Pulmonary artery endothelial cell (primary cell): ENCODE measurements at regions not wholly inside any gene's neighbourhood (a gene's known extent, or its start where the extent isn't known, plus 50 kb on each side); places are given as distances from the start of the nearest gene placed in this dataset.

Experiments
- DNase-seq: peaks from one replicate; pipeline ENCODE4 v3.0.0-alpha.2; 2011; ENCODE audit warnings: low read depth, low spot score

DNA sequence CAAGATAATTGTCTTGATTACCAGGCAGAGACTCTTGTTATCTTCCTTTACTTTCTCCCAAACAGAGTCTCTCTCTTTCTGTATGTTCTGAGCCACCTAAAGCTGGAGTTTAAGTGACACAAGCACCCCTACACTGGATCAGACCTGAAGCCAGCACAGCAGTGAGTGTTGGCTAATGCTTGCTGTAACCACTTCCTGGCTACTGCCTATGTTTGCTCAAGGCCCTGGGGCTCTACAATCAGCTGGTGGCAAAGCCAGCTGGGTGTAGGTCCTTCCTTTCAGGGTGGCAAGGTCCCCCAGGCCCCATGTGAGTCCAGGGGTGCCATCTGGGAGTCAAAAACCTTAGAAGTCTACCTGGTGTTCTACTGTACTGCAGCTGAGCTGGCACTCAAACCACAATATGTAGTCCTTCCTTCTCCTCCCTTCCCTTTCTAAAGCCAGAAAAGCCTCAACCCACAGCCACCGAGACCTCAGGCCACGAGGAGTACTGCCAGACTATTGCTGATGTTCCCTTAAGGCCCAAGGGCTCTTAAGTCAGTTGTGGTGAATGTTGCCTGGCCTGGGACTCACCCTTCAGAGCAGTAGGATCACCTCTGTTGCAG is 416.3 kb downstream of the ADRA2A start:
- DNase-seq, result no peak

DNA sequence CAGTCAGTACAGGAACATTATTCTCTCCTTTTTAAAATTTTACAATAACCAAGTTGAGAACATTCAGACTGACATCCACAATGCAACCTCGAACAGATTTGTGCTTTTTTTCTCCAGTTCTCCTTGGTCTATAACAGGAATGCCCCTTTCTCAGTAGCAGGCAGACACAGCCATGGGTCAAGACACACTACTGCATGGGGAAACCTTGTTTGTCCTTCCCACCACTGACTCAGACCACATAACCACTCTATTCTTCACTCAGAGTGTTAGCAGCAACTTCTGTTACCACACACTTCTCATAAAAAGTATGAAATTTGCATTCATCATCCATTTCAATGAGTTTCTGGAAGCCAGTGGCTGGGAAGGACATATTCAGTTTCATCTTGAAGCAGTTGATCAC is 421.7 kb downstream of the ADRA2A start:
- no peak for DNase-seq

DNA sequence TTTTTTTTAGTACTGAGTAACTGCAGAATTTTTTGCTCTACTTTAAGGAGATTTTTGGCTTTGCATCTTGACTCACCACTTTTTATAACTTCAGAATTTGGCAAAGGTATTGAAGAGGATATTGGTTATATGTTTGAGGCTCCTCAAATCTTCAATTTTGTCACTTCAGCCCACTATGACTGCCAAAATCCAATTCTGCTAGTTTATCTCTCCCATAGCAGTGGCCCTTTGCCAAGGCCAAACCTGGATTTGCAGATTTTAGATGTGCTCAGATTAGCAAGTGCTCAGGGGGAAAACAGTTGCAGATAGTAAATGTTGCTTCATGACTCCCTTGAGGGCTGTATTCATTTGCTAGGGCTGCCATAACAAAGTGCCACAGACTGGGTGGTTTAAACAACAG is 427.5 kb downstream of the ADRA2A start:
- no peak for DNase-seq

DNA sequence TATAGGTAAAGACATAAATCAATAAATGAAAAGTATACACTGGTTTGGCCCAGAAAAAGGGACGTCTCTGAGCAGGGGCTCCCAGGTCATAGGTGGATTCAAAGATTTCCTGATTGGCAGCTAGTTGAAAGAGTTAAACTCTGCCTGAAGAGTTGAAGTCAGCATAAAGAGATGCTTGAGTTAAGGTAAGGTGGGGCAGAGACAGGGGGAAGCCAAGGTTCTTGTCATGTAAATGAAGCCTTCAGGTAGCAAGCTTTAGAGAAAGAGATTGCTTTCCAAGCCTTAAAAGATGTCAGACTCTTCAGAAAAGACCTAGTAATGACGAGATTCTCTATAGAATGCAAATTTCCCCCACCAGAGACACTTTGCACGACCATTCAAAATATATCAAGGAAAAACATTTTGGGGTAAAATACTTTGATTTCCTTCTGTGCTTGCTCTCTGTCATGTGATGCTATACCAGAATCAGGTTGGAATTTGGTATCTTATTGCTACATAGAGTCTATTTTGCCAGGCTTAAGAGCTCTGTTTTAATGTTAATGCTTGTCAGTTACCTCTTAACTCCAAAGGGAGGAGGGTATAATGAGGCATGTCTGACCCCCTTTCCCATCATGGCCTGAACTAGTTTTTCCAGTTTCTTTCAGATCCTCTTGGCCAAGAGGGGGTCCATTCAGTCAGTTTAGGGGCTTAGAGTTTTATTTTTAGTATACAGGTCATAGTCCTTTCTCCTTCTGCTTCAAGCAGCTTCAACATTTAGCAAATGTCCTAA is 429.6 kb downstream of the ADRA2A start:
- no peak for DNase-seq

GRCh38 chr10:111511751-111512150 is 434.9 kb downstream of the ADRA2A start:
- no peak for DNase-seq

- no peak for DNase-seq
These were observed 438.4 kb downstream of the ADRA2A start for GRCh38 chr10:111515264-111515663.

GRCh38 chr10:111515706-111516105 is 438.9 kb downstream of the ADRA2A start:
- no peak for DNase-seq

DNA sequence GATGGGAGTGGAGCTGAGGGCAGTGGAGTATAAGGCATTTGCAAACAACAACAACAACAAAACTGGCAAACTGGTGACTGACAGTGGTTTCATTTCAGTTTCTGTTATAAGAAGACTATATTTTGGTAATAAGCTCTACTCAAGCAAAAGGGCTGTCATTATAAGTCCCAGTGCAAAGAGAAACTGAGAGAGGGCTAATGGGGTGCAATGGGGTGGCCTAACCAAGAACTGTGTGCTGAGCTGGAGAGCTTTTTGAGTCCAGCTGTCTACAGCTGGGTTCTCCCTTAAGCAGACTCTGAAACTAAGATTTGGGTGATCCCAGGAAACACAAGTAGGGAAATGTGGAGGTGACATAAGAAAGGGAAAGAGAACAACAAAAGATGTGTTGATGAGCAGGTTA is 439.3 kb downstream of the ADRA2A start:
- DNase-seq, result no peak

- no peak for DNase-seq
These were observed 445.3 kb downstream of the ADRA2A start for GRCh38 chr10:111522141-111522540.

DNA sequence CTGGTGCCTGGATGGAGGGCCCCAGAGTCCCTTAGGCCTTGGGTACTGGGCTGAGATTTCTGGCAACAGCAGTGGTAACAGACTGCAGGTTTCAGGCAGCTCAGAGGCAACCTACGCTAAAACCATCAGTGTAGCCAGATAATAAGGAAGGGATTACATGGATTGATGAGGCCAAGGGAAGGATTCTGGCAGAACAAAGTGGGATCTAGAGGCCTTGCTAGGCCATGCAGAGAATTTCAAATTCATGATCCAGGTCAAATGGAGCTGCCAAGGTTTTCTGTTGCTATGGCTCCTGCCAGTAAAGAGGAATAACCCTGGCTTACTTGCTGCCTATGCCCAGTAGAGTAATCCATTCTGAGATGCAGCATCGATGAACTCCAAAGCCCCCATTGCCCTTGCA is 445.7 kb downstream of the ADRA2A start:
- no peak for DNase-seq

DNA sequence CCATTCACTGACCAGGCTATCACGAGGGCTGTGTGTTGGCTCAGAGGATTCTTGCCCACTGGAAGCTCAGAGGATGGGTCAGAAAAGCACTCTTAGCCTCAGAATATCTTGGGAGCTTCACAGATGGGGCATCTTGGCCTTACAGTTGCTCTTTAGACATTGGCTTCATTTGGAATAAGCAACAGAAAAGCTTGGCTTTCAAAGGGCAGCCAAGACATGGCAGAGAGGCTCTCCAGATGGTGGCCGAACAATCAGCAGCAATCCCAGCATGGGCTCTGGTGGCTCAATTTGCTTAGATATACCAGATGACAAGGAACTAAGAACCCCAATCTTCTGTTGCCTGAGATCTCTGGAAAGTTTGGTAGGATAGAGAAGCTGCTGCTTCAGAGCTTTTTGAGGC is 446.2 kb downstream of the ADRA2A start:
- no peak for DNase-seq

DNA sequence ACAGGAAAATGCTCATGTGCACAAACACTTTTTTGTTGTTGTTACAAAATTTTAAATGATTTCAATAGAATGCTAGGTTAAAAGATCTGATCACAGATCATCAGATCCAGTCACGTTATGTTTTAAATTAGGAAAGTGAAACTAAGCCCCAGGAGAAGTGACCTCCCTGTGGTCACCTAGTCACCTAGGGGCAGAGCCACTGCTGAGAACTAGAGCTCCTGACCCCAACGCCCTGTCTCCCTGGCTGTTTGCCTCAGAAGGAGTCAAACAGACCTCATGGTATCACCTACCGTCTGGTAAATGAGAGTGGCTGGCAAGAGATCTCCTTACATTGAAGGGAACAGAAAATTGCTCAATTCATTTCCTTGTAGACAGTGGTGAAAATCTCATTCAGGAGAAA is 447.3 kb downstream of the ADRA2A start:
- no peak for DNase-seq

- no peak for DNase-seq
These were observed 448.9 kb downstream of the ADRA2A start for GRCh38 chr10:111525696-111526095.

- no peak for DNase-seq
These were observed 454.9 kb downstream of the ADRA2A start for GRCh38 chr10:111531690-111532089.

DNA sequence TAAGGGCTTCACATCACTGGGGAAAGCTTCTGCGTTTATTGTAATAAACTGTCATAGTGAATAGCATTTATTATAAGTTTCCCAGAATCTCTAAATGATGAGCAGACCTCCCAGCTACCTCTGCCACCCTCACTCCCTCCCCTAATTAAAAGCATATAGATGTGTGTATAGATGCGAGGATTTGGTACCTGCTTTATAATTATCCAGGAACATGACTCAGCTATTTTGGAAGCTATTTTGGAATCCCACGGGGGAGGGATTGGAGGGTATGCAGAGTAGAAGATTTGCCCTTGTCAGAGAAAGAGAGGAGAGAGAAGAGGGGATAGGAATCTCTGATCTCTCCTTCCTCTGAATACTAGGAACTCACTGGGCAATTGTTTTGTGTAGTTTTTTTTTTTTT is 455.3 kb downstream of the ADRA2A start:
- no peak for DNase-seq

DNA sequence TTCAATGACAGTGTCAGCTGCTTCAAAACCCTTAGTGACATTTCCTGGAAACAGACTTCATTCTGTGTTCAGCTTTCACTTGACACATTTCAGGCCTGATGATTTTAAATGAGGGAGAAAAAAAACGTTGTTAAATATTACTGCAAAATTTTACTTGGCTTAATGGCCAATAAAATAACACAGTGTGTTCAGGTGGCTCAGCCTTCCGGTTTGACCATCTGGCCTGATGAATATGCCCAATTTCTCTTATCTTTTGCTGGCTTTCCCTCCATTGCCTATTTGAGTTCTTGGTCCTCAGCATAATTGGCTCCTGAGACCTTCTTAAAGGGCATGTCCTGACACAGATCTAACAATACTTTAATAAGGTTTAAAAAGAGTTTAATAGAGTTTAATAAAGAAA is 462.4 kb downstream of the ADRA2A start:
- no peak for DNase-seq

DNA sequence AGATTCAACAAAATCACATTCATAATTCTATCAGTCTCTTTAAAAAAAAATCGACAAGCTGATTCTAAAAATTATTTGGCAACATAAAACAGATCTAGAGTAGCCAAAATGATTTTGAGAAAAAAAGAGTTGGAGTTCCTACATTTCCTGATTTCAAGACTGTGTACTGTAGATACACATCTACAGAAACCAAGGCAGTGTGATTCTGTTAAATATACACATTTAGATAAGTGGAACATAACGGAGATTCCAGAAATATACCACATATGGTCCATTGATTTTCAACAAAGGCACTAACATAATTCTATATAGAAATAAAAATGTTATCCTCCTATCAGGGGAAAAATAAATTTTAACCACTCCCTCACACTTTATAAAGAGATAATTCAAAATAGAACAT is 467.0 kb downstream of the ADRA2A start:
- DNase-seq, result no peak

DNA sequence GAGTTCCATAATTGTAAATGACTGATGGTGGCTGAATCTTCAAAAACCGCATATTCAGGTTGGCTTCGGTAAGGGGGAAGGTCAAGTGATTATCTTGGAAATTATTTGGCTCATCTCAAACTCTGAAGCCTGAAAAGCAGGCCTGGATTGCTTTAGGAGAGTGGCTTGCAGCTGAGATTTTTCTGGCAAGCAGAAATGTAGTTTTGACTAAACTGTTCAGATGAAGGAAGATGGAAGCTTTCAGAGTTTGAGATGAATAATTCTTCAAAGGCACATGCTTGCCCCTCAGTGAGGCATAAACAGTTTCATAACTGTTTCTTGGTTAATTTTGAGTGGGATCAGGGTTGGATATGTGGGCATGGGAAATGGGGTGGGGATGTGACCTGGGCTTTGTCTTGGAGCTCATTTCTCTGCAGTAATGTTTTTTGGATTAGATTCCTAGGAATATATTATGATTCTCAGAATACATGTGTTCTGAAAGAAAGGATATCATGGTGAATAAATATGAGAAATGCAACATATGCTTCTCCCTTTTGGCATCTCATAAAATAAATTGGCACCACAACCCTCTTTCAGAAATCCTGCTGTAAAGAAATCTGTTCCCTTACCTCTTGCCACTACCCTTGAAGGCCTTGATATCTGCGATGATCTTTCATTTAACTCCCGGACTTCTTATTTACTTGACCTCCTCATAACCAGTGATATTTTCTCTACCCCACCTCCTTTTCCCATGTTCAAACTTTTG is 469.2 kb downstream of the ADRA2A start:
- no peak for DNase-seq

DNA sequence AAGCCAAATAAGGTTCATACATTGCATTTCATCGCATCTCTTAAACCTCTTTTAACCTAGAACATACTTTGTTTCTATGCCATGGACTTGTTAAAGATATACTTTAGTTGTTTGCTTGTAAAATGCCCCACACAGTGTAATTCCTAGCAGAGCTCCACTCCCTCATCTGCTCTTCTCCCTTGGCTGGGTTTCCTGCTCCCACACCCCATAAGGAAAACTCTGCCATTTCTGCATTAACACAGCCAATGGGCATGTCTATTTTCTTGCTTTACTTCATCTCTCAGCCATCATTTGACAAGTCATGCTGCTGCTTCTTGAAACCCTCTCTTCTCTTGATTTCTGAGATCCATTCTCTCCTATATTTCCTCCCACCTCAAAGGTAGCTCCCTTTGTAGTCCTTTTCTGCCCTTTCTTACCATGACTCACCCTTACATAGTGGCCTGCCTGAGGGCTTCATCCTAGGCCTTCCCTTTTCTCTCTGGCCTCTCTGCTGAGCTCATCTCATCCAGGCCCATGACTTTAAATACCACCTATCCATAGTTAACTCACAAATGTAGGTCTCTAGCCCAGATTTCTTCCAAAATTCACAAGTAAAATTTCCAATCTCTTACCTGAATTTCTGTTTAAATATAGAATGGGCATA is 471.4 kb downstream of the ADRA2A start:
- no peak for DNase-seq

DNA sequence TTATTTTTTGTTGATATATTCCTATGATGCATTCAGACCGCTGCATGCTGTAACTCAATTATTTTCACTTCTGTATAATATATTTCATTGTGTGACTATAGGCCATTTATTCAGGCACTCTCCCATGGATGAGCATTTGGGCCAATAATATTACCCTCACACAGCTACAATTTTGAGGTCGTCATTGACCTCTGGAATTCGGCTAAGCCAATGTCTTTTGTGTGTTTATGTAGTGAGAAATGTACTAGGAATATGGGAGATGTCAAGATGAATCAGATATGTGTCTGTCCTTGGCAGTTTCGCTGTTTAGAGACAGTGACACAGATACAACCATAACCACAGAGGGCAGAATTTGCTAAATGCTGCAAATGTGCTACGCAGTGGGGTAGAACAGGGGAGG is 474.2 kb downstream of the ADRA2A start:
- no peak for DNase-seq

DNA sequence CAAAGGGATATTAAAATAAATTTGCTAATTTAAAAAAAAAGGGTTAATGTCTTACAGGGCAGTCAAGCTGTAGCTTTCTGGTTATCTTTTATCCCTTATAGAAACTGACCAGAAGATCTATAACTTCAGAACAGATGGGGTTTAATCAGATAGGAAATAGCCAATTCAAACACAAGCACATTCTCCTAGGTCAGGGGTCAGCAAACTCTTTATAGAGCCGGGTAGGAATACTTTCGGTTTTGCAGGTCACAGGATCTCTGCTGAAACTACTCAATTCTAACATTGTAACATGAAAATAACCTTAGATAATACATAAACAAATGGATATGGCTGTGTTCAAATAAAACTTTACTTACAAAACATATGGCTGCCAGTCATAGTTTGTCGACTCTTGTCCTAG is 479.8 kb downstream of the ADRA2A start:
- no peak for DNase-seq

GRCh38 chr10:111558211-111558610 is 481.4 kb downstream of the ADRA2A start:
- DNase-seq, result no peak
